ENCODE measurements at regions not wholly inside any gene's neighbourhood (a gene's known extent, or its start where the extent isn't known, plus 50 kb on each side); places are given as distances from the start of the nearest gene placed in this dataset.
"Not testable (repeated sequence)": the region's sequence is repeated elsewhere in the genome, so short reads cannot be mapped to it uniquely, and the experiment has no call there.

DNA sequence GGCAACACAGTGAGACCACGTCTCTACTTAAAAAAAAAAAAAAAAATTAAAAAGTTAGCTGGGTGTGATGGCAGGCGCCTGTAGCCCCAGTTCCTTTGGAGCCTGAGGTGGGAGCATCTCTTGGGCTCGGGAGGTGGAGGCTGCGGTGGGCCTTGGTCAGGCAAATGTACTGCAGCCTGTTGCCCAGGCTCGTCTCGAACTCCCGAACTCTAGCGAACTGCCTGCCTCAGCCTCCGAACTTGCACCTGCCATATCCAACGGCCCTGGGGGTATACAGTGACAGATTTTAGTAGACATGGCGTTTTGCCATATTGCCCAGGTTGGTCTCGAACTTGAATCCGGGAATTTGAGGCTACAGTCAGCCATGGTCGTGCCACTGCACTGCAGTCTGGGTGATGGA is 195.4 kb downstream of the ALG10 start:
- Histone ChIP-seq H3K4me3 (no peak overlapping the region), H3K4me1 (peaks cover 0 to 9% (median 4%) of the 10 kb centered on the region in 4 donors), H3K36me3 (no peaks in the 10 kb centered on the region), H3K27me3 (peaks cover 0 to 14% of the 10 kb centered on the region in 2 donors), H3K27ac (no peak overlapping the region), H3K9me3 (no peaks in the 10 kb centered on the region)
- intact Hi-C loops (cut with DNase I; ENCODE audit: low total_unique reads), result no loop called here
- no peak for TF ChIP-seq CTCF (IDR thresholded peaks at IDR 0.05)
- DNase-seq, result no peak

DNA sequence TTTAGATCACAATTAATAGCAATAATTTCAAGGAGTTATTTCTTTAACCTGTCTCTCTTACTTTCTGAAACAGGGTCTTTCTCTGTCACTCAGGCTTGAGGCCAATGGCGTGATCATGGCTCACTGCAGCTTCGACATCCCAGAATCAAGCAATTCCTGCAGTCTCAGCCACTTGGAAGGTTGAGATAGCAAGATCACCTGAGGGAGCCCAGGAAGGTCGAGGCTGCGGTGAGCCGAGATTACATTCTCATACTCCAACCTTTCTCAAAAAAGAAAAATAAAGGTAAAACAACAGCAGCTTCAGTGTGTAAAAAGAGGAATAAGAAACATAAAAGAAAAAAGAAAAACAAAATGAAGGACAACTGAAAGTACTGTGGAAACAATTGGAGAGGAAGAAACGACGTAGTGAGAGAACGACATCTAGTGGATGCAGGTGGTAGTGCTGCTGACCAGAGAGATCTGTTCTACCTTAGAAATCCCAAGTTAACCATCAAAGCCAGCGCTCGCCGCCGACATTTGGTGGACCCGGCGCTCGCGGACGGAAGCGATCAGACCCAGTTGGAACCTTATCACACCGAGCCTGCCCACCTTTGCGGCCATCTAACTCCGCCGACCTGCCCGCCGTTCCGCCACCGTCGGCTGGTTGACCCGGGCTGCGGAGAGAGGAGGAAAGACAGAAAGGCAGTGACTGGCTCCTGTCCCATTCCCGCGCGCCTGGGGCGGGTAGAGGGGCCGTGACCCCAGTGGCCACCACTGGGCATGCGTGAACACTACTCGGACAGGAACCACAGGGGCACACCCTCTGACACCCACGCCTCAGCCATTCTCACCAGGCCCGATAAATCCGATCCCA is 196.1 kb downstream of the ALG10 start:
- DNase-seq, result peak in 1 of 2 donors; percentile 50
- Histone ChIP-seq H3K4me3 (peak overlapping the region; percentile 22 to 29), H3K27me3 (peaks cover 0 to 14% of the 10 kb centered on the region in 2 donors), H3K9me3 (no peaks in the 10 kb centered on the region), H3K27ac (no peak overlapping the region), H3K36me3 (no peaks in the 10 kb centered on the region), H3K4me1 (peaks cover 0 to 9% (median 4%) of the 10 kb centered on the region in 4 donors)
- intact Hi-C loops (cut with DNase I; ENCODE audit: low total_unique reads), result no loop called here
- peak; percentile 70 to 85 for TF ChIP-seq CTCF (IDR thresholded peaks at IDR 0.05)

DNA sequence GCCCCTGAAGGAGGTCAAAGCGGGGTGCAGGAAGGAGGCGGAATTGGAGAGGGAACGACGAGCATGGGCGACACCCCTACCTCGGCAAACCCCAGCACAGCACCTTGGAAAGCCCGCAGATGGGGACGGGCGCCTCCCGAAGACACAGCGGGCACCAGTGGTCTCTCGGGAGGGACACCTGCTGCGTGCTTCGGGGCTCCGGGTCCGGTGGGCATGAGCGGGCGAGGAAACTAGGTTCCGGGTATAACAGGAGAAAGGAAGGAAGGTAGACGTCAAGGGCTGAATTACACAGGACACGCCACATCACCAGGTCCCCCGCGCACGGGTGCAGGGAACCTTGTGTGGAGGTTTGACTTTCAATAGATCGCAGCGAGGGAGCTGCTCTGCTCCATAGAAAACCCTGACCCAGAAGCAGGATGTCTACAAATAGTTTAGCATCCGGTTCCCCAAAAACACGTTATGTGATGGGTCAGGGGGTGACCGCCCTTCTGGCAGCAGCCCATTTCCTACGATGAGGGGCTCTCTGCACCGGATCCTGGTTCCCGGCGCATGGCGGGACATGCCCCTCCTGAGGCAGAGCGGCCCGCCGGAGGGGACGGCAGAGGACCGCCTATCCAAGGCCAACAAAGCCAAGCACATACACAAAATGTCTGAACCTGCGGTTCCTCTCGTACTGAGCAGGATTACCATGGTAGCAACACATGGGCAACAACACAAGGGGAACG is 196.9 kb downstream of the ALG10 start:
- H3K4me3 ChIP-seq, result peak overlapping the region; percentile 22 to 29
- no peak for DNase-seq
- no peak overlapping the region for H3K27ac ChIP-seq
- intact Hi-C loops (cut with DNase I; ENCODE audit: low total_unique reads), result no loop called here
- peaks cover 0 to 14% of the 10 kb centered on the region in 2 donors for H3K27me3 ChIP-seq
- no peaks in the 10 kb centered on the region for H3K9me3 ChIP-seq
- H3K36me3 ChIP-seq, result no peaks in the 10 kb centered on the region
- TF ChIP-seq CTCF (IDR thresholded peaks at IDR 0.05), result no peak
- H3K4me1 ChIP-seq, result peaks cover 0 to 9% (median 4%) of the 10 kb centered on the region in 4 donors

- DNase-seq, result not testable (repeated sequence)
Observed at GRCh38 chr12:34220079-34220478, 197.8 kb downstream of the ALG10 start.

GRCh38 chr12:34223640-34224039 is 201.3 kb downstream of the ALG10 start:
- intact Hi-C loops (cut with DNase I; ENCODE audit: low total_unique reads), result no loop called here
- DNase-seq, result no peak
- TF ChIP-seq CTCF (IDR thresholded peaks at IDR 0.05), result no peak

More at GRCh38 chr12:34220079-34220478, 197.8 kb downstream of the ALG10 start:
- H3K27me3 ChIP-seq, result peaks cover 0 to 14% of the 10 kb centered on the region in 2 donors
- H3K27ac ChIP-seq; H3K36me3 ChIP-seq; H3K4me3 ChIP-seq; intact Hi-C loops (cut with DNase I; ENCODE audit: low total_unique reads); H3K9me3 ChIP-seq; H3K4me1 ChIP-seq: not testable (repeated sequence)

DNA sequence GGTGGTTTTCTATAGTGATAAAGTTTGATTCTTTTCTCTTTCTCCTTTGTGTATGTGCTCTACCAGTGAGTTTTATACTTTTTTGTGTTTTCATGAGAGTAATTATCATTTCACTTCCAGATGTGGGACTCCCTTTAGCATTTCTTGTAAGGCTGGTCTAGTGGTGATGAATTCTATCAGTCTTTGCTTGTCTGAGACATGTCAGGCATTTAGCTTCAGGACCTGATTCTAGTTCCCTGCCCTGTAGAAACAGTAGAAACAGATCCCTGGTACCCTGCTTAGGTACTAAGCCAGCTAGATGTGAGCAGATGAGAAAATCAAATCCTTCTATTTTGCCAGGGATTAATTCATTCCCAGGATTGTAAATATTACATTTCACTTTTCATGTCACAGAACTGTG is 203.7 kb downstream of the ALG10 start:
- H3K27me3 ChIP-seq; H3K36me3 ChIP-seq; DNase-seq; H3K27ac ChIP-seq; intact Hi-C loops (cut with DNase I; ENCODE audit: low total_unique reads); H3K4me1 ChIP-seq; H3K4me3 ChIP-seq: not testable (repeated sequence)
- H3K9me3 ChIP-seq, result peaks cover 0 to 11% (median 7%) of the 10 kb centered on the region in 3 donors

More at GRCh38 chr12:34223640-34224039, 201.3 kb downstream of the ALG10 start:
- Histone ChIP-seq H3K4me1 (peaks cover 0 to 4% (median 1%) of the 10 kb centered on the region in 4 donors), H3K9me3 (peaks cover 0 to 11% (median 7%) of the 10 kb centered on the region in 3 donors), H3K4me3 (no peak overlapping the region), H3K27ac (no peak overlapping the region), H3K36me3 (no peaks in the 10 kb centered on the region), H3K27me3 (peaks cover 0 to 12% of the 10 kb centered on the region in 2 donors)

- peaks cover 0 to 11% (median 7%) of the 10 kb centered on the region in 3 donors for H3K9me3 ChIP-seq
- intact Hi-C loops (cut with DNase I; ENCODE audit: low total_unique reads); H3K36me3 ChIP-seq; H3K27me3 ChIP-seq; H3K4me1 ChIP-seq; DNase-seq; H3K27ac ChIP-seq; H3K4me3 ChIP-seq: not testable (repeated sequence)
Observed at GRCh38 chr12:34228046-34228445, 205.8 kb downstream of the ALG10 start.

GRCh38 chr12:34229033-34229432 is 206.7 kb downstream of the ALG10 start:
- DNase-seq; H3K36me3 ChIP-seq; H3K4me1 ChIP-seq; H3K4me3 ChIP-seq; intact Hi-C loops (cut with DNase I; ENCODE audit: low total_unique reads); H3K27ac ChIP-seq; H3K27me3 ChIP-seq: not testable (repeated sequence)
- H3K9me3 ChIP-seq, result peaks cover 0 to 11% (median 7%) of the 10 kb centered on the region in 3 donors

All from tibial artery (tissue), 4 donors.